Amniotic epithelial cell (primary cell): ENCODE measurements at regions not wholly inside any gene's neighbourhood (a gene's known extent, or its start where the extent isn't known, plus 50 kb on each side); places are given as distances from the start of the nearest gene placed in this dataset.

ENCODE experiments used
- DNase-seq: peaks from one replicate; pipeline ENCODE4 v3.0.0-alpha.2; 2010; ENCODE audit warnings: low read depth

DNA sequence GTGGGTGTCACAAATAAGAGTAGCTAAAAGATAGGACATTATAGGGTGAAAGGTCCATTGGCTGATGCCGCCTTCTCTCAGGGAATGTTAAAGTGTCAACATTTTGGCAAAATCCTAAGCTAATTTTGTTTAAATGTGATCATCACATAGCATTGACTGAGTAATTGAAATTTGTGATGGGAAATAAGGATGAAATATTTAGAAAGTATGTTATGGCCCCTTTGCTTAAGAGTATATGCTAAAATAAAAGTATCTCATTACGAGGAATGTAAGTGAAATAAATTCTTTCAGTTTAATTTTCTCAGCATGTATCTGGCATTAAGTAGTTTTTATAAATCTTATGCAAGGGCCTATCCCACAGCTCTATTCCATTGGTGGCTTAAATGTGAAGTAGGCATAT, 229.2 kb downstream of the PRL start:
- no peak for DNase-seq

DNA sequence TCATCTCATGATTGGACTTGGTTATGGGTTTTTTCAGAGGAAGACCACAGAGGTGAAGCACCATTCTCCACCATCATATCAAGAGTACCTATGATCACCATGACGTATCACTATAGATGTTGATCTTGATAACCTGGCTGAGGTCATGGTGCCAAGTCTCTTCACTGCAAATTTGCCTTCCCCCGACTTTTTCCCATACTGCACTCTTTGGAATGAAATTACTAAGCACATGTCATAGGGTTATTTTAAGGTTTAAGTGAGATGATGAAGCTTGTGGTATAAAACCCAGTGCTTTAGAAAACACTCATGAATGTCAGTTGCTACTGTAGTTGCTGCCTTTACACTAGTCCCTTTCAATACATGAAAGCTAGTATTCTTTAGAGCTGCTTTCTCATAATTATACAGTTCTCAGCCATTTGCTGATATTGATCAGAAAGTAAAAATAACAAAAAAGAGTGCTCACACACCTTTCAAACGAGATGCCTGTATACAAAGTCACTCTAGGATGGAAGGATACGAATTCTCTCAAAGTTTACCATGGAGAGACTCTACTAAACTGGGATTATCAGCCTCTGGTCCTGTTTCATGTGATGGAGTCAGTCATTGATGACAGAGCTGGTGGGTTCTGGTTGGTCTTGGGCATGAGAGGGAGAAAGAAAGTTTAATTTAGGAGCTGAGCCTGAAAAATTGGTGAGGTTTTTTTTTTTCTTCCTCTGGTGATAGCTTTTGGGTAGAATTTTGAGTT, 228.1 kb downstream of the PRL start:
- DNase-seq = no peak

DNA sequence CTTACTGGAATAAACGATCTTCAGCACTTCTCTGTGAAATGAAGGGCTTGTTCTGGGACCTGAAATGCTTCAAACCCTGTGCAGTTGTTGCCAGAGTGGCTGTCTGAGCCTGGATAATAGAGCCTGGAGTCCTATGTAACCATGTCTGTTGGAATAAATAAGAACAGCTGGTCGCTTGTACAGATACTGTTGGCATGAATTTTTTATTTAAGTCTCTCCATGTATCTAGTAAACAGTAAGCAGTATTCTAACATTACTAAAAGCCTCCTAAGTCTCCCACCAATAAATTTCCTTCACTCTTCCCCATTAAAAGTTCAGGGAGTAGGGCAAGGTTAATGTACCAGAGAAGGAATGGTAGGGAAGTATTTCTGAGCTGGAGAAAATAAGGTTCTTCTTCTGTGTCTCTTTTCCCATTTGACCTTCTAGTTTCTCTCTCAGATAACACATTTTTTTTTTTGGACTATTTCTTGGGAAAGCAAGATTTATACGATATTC, 227.5 kb downstream of the PRL start:
- DNase-seq = no peak

DNA sequence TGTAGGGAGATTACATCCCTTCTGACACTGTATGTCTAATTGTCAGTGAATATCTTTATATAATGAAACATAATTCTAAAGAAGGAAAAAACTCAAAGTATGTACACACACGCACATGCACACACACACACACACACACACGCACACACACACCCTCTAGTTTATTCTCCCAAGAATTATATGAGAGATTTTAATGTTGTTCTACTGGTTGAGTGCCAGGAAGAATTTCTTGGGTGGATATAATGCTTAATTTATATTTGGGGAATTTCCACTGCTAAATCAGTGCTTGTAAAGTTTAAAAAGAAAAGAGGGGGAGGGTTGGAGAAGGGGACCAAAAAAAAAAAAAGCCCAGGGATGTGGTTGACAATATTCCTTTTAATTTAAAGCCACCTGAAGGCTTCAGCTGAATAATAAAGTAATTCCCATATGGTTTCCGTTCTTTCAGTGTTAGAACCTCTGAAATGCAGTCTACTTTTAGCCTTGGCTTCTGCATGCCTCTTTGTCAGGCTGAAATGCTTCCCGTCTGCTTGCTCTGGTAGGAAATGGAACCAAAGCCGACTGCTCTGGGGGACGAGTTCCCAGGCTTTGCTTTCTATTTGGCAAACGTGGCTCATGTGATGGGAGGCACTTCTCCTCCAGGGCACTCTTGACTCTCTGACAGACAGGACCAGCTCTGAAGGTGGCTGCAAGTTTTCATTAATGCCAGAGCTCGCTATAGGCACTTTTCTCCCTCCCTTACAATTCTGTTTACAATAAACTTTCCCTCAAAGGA, 225.4 kb downstream of the PRL start:
- peak; percentile 21 for DNase-seq

DNA sequence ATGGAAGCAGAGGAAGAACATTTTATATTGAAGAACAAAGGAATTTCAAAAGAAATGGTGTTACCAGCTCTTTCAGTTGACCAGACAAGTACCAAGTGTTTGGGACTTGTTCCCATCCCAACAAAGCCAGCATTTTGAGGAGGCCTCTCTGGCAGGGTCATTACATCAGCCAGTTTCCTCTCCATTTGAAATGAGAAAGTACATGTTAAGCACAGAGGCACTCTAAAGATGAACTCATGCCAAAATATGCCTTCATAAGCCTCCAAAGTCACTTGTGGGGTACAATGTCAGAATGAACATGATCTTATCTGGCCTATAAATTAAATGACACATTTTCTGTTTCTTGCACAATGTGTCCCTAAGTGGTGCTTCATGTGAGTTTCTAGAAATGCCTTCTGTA, 223.9 kb downstream of the PRL start:
- no peak for DNase-seq

DNA sequence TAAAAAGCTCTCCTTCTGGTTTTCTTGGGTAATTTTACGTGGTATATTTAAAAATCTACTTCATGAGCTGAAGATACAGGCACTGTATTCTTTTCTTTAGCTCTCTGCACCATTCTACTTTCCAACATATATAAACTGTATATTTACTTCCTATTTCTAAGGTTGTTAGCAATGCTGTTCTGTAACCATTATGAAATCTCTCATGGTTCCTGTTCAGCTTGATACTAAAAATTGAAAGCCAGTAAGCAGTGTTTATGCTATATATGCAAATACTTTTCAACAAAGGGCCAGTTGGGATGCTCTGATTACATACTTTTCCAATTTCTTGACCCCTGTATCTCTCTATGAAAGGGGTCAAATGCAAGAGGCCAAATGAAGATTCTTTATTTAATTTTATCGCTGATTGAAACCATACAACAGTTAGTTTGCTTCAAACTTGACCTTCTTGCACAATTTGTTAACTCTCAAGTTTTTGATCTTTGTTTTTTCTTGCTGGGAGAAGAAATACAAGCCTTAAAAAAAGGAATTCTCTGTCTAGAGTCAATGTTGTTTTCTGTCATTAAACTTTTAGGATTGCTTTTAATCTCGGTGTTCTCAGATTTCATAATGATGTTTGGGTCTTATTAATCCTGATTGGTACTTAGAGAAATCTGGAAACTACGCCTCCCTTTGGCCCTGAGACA, 223.2 kb downstream of the PRL start:
- DNase-seq = no peak

DNA sequence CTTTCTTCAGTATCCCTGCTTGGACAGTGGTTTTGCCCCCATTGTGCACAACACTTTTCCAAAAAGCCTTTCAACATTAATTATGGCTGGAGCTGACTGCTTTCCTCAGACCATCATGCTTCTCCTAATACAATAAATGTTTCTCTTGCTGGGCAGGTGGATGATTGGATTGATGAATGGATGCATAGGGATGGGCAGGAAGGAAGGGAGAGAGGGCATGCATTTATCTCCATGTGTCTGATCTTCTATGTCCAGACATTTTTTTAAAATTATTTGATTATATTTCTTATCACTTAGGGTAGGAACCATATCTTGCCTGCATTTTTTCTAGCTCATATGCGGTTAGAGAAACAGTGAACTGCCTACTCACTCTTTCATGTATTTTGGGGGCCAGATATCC, 218.5 kb downstream of the PRL start:
- DNase-seq = no peak

DNA sequence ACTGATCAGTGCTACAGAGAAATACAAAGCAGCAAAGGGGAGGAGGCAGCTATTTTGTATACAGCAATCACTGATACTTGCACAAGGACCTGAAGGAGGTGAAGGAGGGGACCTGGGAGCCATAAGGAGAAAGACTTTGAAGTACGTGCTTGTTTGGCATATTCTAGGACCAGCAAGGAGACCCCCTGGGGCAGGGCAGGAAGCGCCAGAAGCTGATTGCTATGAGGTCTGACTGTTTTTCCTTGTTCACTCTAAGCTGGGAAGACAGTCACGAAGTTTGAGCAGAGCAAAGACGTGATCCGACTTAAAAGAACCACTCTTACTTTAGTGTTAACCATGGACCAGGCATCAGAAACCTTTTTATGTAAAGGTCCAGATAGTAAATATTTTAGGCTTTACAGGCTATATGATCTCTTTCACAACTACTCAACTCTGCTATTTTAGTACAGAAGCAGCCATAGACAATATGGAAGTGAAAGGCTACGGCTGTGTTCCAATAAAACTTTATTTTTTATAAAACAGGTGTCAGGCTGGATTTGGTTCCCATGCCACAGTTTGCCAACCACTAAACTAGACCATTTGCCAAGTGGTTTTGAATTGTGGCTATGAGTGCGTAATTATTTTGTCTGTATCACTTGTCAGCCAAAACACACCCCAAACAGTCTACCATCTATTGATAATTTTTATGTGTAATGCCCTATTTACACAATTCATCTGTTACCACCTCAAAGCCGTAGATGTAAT, 217.9 kb downstream of the PRL start:
- no peak for DNase-seq

DNA sequence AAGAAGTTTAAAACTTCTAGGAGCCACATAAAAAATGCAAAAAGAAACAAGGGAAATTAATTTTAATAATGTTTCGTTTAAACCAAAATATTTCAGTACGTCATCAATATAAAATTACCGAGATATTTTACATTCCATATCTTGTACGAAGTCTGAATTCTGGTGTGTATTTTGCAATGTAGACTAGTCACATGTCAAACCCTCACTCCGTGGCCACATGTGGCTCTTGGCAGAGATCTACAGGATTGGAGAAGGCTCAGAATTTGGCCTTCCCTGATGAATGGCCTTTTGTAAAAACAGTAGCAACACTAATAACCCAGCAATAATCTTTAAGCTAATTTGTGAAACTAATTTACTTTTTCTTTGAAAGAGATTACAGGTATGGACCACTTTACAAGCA, 217.1 kb downstream of the PRL start:
- DNase-seq = no peak

DNA sequence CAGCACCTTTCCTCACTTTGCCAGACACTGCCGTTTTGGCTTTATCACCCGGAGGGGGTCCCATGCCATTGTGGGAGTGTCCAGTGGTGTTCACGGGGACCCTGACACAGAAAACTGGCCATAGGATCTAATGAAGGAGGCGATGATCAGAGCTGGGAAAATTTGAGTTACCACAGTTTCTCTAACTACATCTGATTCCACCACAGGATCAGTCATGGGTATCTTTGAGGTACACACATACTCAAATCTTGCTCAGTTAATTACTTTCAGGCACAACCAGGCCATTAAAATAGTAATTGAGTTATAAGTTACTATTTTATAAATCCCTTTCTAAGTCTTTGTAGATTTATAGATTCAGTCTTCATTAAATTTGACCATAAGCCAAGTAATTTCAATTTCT, 215.1 kb downstream of the PRL start:
- no peak for DNase-seq

DNA sequence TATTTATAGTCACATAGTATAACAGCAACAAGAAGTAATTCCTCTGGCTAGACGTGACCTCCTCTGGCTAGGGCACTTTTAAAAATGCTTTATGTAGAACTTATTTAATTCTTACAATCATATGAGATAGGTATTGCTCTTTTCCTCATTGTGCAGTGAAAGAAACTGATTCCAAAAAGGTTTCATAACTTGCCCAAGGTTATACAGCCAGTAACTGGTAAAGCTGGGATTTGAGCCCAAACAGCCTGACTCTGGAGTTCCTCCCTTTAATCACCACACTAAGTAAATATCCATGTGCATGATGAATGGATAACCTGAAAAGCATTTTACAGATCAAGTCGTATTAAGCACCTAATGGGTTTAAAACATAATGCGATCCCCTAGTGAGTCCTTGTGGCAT, 214.6 kb downstream of the PRL start:
- DNase-seq = no peak

DNA sequence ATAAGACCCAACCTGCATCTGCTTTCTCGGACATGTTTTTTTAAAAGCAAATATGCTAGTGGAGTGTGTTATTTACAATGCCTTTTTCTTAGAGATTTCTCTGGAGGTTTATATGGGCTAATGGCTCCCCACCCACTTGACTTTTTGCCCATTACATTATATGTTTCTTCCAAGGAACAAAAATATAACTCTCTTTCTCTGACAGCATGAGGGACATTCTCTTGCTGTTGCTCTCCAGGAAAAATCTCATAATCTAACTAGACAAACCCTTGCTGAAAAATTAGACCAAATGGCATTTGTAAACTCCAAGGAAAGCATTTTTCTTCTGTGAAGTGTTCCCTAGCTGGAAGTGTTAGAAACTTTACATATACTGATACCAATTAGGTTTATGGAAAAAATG, 213.7 kb downstream of the PRL start:
- no peak for DNase-seq

DNA sequence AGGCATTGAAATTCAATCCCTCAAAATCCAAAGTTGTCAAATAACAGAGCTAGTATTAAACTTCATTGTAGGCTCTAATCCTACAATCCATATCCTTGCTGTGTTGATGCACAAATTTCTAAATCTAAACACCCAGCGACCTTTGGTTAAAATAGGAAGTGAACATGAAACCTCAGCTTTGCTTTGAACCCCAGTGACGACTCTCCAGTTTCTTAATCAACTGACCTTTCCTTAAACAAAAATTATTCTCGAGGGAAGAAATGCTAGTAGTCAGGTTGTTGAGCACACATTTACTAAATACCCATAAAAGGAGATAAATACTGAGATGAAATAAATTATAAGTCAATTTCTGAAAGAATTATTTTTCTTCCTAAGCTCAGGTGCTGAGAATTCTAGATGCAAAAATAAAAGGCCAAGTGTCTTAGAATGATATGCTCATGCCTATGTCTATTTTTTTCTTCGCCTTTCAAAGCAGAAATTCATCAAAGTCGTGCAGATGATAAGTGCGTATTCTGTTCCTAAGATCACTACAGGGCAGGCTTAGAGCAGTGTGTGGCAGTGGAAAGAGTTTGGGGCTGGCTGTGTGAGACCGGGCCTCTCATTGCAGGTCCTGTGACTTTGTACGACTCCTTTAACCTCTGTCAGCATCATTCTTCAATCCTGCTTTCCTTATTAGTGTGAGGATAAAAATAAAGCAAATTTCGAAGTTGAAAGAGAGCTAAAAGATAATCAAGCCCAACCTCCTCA, 208.7 kb downstream of the PRL start:
- no peak for DNase-seq

DNA sequence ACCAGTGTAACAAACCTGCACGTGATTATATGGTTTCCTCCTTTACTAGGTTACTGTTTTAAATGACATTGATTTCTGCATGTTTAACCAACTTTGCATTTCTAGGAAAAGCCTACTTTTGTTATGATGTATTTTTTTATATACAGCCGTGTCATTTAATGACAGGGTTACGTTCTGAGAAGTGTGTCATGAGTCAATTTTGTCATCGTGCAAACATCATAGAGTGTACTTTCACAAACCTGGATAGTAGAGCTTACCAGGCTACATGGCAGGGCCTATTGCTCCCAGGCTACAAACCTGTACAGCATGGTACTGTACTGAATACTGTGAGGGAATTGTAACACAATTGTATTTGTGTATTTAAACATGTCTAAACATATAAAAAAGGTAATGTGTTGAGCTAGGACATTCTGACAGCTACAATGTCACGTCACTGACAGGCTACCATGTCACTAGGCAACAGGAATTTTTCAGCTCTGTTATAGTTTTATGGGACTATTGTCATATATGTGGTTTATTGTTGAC, 205.3 kb downstream of the PRL start:
- no peak for DNase-seq

DNA sequence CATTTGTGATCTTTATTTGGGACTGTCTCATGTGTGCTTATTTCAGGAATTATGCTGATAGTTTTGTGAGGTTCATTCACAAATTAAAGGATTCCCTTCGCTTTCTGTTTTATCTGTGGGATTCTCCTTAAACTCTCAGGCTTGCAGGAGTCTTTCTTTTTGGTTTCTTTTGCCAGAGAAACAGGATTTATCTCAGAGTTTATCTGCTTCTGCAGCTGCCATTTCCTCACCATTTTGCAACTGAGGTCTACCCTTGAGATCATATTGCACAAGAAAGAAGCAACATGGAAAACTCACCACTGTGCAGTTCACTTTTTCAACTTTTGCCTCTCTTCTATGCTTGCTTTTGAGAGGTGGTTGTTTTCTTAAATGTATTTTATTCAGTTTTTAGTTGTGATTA, 201.0 kb downstream of the PRL start:
- DNase-seq = peak; percentile 85

DNA sequence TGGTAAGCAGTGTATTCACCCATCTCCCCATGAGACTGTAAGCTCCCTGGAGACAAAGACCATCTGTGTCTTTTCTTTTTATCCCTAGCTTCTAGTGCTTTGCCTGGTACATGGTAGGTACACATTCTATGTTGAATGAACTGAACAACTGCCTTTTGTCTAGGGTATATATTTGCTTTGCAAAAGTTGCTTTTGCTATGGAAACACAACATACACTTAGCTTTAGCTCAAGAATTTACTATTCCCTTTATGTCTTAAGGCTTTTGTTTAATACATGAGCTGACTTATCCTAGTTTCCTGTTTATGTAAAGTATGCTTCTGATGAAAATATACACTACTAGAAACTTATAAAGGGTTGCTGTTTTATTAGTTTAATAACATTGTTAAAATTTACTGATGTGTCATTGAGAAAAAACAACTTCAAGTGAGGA, 198.2 kb downstream of the PRL start:
- no peak for DNase-seq

DNA sequence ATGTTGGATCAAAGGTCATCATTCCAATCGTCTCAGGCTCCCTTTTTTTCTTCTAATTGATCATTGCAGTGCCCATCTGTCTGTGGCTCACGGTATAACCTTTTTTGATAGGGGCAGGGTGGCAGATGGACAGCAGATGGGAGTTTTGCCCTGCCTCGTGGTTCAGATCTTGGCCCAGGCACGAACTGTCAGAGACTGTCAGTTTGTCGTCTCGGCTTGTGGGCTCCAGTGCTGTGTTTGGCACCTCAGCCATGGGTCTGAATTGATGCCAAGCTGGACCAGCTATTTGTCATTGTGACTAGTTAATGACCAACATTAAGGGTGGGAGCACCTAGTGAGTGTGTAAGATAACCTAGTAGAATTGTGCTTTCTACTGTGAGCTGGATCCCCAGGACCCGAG, 197.6 kb downstream of the PRL start:
- DNase-seq = no peak

DNA sequence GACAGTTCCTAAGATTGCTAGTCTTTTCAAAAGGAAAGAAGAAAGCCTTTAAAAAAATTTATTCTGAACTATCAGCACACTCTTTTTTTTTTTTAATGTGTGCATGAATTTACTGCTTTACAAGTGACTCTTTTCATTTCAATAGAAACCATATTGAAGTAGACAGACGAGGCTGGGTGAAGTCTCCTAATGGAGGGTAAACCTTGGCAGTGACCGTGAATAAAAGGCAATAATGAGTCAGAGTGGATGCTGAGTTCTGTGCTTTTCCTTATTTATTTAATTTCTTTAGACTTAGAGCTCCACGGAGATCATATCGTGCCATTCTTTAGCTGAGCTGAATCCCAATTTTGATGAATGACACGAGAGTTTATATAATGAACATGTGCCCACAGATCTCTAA, 196.9 kb downstream of the PRL start:
- no peak for DNase-seq

DNA sequence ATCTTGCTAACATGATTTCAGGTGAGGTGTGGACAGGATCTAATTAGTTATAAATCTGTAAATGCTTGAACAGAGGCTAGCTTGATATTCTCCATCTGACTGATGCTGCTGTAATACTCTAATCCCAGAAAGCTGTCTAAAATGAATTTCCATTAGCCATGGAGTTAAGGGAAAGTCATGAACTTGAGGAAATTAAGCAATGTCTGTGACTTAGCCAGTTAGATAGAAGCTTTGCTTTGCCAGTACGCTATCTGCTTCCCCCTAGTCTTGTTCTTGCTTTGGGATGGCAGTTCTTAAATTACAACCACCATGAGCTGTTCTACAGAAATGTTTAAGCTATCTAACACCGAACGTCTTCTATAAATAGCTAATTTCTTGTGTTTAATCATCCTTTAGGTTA, 195.7 kb downstream of the PRL start:
- DNase-seq = peak; percentile 35

DNA sequence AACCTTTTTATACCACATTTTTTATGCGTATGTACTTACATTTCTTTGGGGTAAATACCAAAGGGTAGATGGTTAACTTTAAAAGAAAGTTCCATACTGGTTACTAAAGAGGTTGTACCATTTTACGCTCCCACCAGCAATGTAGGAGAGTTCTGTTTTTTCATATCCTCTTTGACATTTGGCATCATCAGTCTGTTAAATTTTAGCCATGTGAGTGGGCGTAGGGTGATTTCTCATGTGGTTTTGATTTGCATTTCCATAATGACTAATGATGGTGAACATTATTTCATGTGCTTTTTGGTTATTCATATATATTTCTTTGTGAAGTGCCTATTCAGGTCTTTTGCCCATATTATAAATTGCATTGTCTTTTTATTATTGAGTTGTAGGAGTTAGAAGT, 194.2 kb downstream of the PRL start:
- no peak for DNase-seq

DNA sequence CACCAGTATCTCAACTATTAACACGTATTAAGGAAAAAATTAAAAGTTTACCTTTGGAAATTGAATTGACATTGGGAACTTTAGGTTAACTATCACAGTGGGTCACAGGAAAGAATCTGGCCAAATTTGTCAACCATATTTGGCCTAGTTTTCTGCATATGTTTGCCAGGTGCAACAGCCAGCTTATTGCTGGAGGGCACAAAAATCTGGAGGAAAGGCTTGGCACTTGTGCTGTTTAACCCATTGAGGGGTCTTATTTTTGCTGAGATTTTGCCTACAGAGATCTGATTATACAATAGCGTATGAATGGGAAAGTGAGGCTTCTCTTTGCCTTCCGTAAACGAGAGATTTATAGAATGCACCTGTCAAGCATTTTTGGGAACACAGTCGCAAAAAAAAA, 190.4 kb downstream of the PRL start:
- DNase-seq = no peak
